GM12878 (cell line): ENCODE measurements at regions not wholly inside any gene's neighbourhood (a gene's known extent, or its start where the extent isn't known, plus 50 kb on each side); places are given as distances from the start of the nearest gene placed in this dataset.

ENCODE experiments used
- ATAC-seq: fragments of 200-7000 bp; cut with Tn5 transposase; 3 replicates; pipeline ENCODE4 v1.9.1; 2020; ENCODE audit warnings: mild to moderate bottlenecking, moderate library complexity
- BruUV-seq: library from RNA; stranded (reverse); fragments of 400-500 nt; replicated peaks from 2 replicates; lab custom pipeline; 2021; lab: Mats Ljungman, UMichigan
- CTCF ChIA-PET: fragments of 300-600 bp; sonication (Branson Sonifier 250); formaldehyde crosslinking; extraction: SDS; loops from one replicate; lab custom pipeline; 2021; ENCODE audit warnings: inconsistent platforms; lab: Yijun Ruan, JAX
- POLR2A ChIA-PET: fragments of 350-600 bp; formaldehyde crosslinking; extraction: SDS; loops from one replicate; lab custom pipeline; 2021; ENCODE audit warnings: inconsistent platforms; lab: Charles Lee
- RAD21 ChIA-PET: fragments of 300-600 bp; sonication (Branson Sonifier 250); formaldehyde crosslinking; loops from one replicate; lab custom pipeline; 2023; ENCODE audit warnings: antibody characterized with exemption; ENCODE audit not compliant: unreplicated experiment; lab: Charles Lee
- SMC1A ChIA-PET: fragments of 300-600 bp; sonication (Branson Sonifier 250); formaldehyde crosslinking; loops from one replicate; lab custom pipeline; 2023; ENCODE audit not compliant: unreplicated experiment, uncharacterized antibody; lab: Charles Lee
- DNase-seq: peaks from one replicate; pipeline ENCODE4 v3.0.0-alpha.2; 2011; ENCODE audit warnings: low read depth, low spot score
- FAIRE-seq: peaks from 3 replicates; lab custom pipeline; 2011; peaks lifted over from hg19 to GRCh38; lab: Jason Lieb, UNC
- H2AFZ ChIP-seq: 2 replicates; pipeline ENCODE4 v1.6.0; 2011; ENCODE audit warnings: low read depth, low read length, control low read depth; ENCODE audit not compliant: control insufficient read depth
- H3K27ac ChIP-seq: 2 replicates; pipeline ENCODE4 v1.5.1; 2011; ENCODE audit warnings: control low read depth; ENCODE audit not compliant: control insufficient read depth, insufficient read depth
- H3K27me3 ChIP-seq, 2 experiments: replicated peaks in 1 of 2; 2 replicates each; pipeline versions ENCODE4 v1.6.0 to v1.6.1; 2011; ENCODE audit warnings: low read length in 1 of 2; ENCODE audit not compliant: control insufficient read depth in 2 of 2, insufficient read depth in 2 of 2
- H3K36me3 ChIP-seq, 2 experiments: 2 replicates each; pipeline ENCODE4 v1.5.1; 2011; ENCODE audit warnings: low read length in 1 of 2; ENCODE audit not compliant: control insufficient read depth in 2 of 2, insufficient read depth in 2 of 2
- H3K4me1 ChIP-seq: 2 replicates; pipeline ENCODE4 v1.6.1; 2011; ENCODE audit warnings: mild to moderate bottlenecking, low read length, moderate library complexity, mixed read lengths; ENCODE audit not compliant: control insufficient read depth, insufficient read depth
- H3K4me2 ChIP-seq: 2 replicates; pipeline ENCODE4 v1.6.0; 2011; ENCODE audit warnings: control low read depth; ENCODE audit not compliant: control insufficient read depth, insufficient read depth
- H3K4me3 ChIP-seq: fragments of 200-600 bp; sonication (generic); 2 replicates; pipeline ENCODE4 v1.5.1; 2016
- H3K79me2 ChIP-seq: 2 replicates; pipeline ENCODE4 v1.6.0; 2011; ENCODE audit warnings: low read length; ENCODE audit not compliant: control insufficient read depth, insufficient read depth
- H3K9ac ChIP-seq: 2 replicates; pipeline ENCODE4 v1.8.0; 2011; ENCODE audit warnings: low read length, control low read depth, mixed read lengths; ENCODE audit not compliant: control insufficient read depth, insufficient read depth
- H3K9me3 ChIP-seq: replicated peaks from 3 replicates; pipeline ENCODE4 v1.5.1; 2011; ENCODE audit warnings: mild to moderate bottlenecking, low read length; ENCODE audit not compliant: control insufficient read depth, insufficient read depth
- H4K20me1 ChIP-seq: 2 replicates; pipeline ENCODE4 v1.6.0; 2011; ENCODE audit not compliant: control insufficient read depth, insufficient read depth
- CBX3 ChIP-seq: fragments of 200-600 bp; sonication (generic); IDR thresholded peaks from 2 replicates; pipeline ENCODE4 v1.6.1; 2016; ENCODE audit warnings: low read depth, borderline replicate concordance
- CHD2 ChIP-seq: IDR thresholded peaks from 2 replicates; pipeline ENCODE4 v1.6.1; 2011; ENCODE audit warnings: low read depth, low read length, improper control_type of control experiment, borderline replicate concordance
- JUND ChIP-seq: IDR thresholded peaks from 2 replicates; pipeline ENCODE4 v1.6.1; 2012; ENCODE audit warnings: low read depth, mild to moderate bottlenecking, low read length, improper control_type of control experiment, moderate library complexity
- LARP7 ChIP-seq: fragments of 450-650 bp; IDR thresholded peaks from 2 replicates; pipeline ENCODE4 v1.6.1; 2017; ENCODE audit warnings: mild to moderate bottlenecking
- MYC ChIP-seq: IDR thresholded peaks from 2 replicates; pipeline ENCODE4 v1.6.1; 2011; ENCODE audit warnings: mild to moderate bottlenecking, low read length, moderate library complexity, inconsistent platforms; ENCODE audit not compliant: insufficient read depth, insufficient replicate concordance, insufficient read length, severe bottlenecking
- RAD51 ChIP-seq: fragments of 450-650 bp; IDR thresholded peaks from 2 replicates; pipeline ENCODE4 v1.6.1; 2016; ENCODE audit warnings: moderate library complexity, mild to moderate bottlenecking, inconsistent platforms
- RFX5 ChIP-seq: IDR thresholded peaks from 2 replicates; pipeline ENCODE4 v1.6.1; 2011; ENCODE audit warnings: low read depth, low read length, improper control_type of control experiment
- SMC3 ChIP-seq: IDR thresholded peaks from 2 replicates; pipeline ENCODE4 v1.6.1; 2011; ENCODE audit warnings: low read length, improper control_type of control experiment, borderline replicate concordance
- STAT1 ChIP-seq: fragments of 450-650 bp; conservative IDR thresholded peaks from 2 replicates; pipeline ENCODE4 v1.6.1; 2014; ENCODE audit warnings: antibody characterized with exemption, mild to moderate bottlenecking
- ZSCAN29 ChIP-seq: fragments of 450-650 bp; IDR thresholded peaks from 2 replicates; pipeline ENCODE4 v1.6.1; 2017; ENCODE audit warnings: mild to moderate bottlenecking, moderate library complexity
- WGBS: methylation state at CpG from one replicate; pipeline ENCODE4 v1.1.6; 2016; ENCODE audit warnings: low lambda C conversion rate; ENCODE audit not compliant: insufficient replicate concordance, insufficient coverage; ENCODE audit errors: missing lambda C conversion rate; 5-methylcytosine and 5-hydroxymethylcytosine counted together
- in situ Hi-C: fragments of 300-500 bp; cut with MboI; formaldehyde crosslinking; loops from 9 replicates; pipeline ENCODE4 v1.14.3; 2018; ENCODE audit warnings: mixed read lengths
- intact Hi-C: fragments of 100-400 bp; cut with micrococcal nuclease; formaldehyde crosslinking; loops from one replicate; pipeline ENCODE4 v1.14.2; 2022; ENCODE audit not compliant: unreplicated experiment
- TF ChIP-seq, protein P1 (sequence below): fragments of 450-650 bp; formaldehyde crosslinking; IDR thresholded peaks from 2 replicates; pipeline ENCODE4 v1.4.0; 2020; ENCODE audit warnings: mild to moderate bottlenecking, moderate library complexity

DNA sequence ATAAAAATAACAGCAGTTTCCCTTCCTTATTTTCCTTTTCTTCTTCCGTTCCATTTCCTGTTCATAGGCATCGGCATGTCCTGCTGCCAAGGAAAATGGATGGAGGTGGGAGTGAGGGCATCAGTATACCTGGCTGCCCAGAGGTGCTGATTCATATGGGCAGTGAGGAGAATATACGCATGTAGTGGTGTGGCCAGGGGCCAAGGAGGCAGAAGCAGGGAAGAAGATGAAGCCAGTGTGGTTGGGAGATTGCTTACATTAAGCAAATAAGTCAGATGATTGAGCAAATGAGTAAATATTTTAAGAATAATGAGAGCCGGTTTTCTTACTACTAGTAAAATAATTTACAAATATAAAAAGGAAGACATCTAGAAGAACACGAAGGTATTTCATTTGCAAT is 344.9 kb upstream of the PAPPA start:
- SMC1A ChIA-PET = no interaction called here
- CTCF ChIA-PET = no interaction called here
- no peak for TF ChIP-seq CHD2
- TF ChIP-seq CBX3 = no peak
- no peak for TF ChIP-seq JUND
- no peak for TF ChIP-seq MYC
- TF ChIP-seq, protein P1, sequence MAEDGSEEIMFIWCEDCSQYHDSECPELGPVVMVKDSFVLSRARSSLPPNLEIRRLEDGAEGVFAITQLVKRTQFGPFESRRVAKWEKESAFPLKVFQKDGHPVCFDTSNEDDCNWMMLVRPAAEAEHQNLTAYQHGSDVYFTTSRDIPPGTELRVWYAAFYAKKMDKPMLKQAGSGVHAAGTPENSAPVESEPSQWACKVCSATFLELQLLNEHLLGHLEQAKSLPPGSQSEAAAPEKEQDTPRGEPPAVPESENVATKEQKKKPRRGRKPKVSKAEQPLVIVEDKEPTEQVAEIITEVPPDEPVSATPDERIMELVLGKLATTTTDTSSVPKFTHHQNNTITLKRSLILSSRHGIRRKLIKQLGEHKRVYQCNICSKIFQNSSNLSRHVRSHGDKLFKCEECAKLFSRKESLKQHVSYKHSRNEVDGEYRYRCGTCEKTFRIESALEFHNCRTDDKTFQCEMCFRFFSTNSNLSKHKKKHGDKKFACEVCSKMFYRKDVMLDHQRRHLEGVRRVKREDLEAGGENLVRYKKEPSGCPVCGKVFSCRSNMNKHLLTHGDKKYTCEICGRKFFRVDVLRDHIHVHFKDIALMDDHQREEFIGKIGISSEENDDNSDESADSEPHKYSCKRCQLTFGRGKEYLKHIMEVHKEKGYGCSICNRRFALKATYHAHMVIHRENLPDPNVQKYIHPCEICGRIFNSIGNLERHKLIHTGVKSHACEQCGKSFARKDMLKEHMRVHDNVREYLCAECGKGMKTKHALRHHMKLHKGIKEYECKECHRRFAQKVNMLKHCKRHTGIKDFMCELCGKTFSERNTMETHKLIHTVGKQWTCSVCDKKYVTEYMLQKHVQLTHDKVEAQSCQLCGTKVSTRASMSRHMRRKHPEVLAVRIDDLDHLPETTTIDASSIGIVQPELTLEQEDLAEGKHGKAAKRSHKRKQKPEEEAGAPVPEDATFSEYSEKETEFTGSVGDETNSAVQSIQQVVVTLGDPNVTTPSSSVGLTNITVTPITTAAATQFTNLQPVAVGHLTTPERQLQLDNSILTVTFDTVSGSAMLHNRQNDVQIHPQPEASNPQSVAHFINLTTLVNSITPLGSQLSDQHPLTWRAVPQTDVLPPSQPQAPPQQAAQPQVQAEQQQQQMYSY (CRISPR knock-in tag) = no peak
- TF ChIP-seq SMC3 = no peak
- TF ChIP-seq RFX5 = no peak
- no peak for TF ChIP-seq STAT1
- no peak for TF ChIP-seq ZSCAN29
- no peak for TF ChIP-seq RAD51
- no peak for TF ChIP-seq LARP7
- 26% methylated on average over 5 of the region's 5 CpGs for WGBS
- no peaks in the 10 kb centered on the region for H3K36me3 ChIP-seq
- ATAC-seq = no peak
- no peaks in the 10 kb centered on the region for H4K20me1 ChIP-seq
- POLR2A ChIA-PET = no interaction called here
- no peak overlapping the region for H3K4me2 ChIP-seq
- RAD21 ChIA-PET = no interaction called here
- no peak overlapping the region for H3K4me3 ChIP-seq
- in situ Hi-C loops = no loop called here
- FAIRE-seq = no peak
- H3K9ac ChIP-seq = no peak overlapping the region
- H3K79me2 ChIP-seq = no peaks in the 10 kb centered on the region
- no peaks in the 10 kb centered on the region for H3K4me1 ChIP-seq
- no peak overlapping the region for H3K27ac ChIP-seq
- intact Hi-C loops = loop anchor here (10.0 kb wide), 1 partner anchor 56 kb away; no protein-coding TSS in a partner anchor
- no peaks in the 10 kb centered on the region for H3K9me3 ChIP-seq
- no TSS peak for BruUV-seq
- no peak overlapping the region for H2AFZ ChIP-seq
- no peak for DNase-seq
- no peaks in the 10 kb centered on the region for H3K27me3 ChIP-seq
